ENCODE measurements at regions not wholly inside any gene's neighbourhood (a gene's known extent, or its start where the extent isn't known, plus 50 kb on each side); places are given as distances from the start of the nearest gene placed in this dataset.

DNA sequence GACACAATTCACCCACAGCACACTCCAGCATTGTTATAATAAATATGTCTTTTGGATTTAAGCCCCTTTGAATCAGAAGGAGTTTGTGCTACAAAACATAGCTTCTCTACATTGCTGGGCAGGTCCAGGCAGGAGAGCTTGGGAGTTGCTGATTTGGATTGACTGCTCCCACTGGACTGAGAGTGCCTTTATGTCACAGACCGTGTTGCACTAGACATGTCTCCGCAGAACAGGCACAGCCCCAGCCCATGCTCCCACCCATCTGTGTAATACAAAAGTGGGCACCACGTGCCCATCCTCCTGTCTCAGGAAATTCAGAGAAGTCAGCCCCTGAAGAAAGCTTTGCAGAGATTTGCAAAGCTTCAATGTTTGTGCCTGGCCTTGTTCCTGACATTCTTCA, 117.1 kb downstream of the MED10 start:
- CTCF ChIA-PET, result interaction anchor here (1.3 kb wide), 1 partner anchor 174 kb away, joined by 4 read pairs; no protein-coding TSS in a partner anchor
- Histone ChIP-seq H4K20me1 (replicated peaks; ENCODE audit: control insufficient read depth, extremely low read depth, insufficient read depth, low read length) (no peaks in the 10 kb centered on the region), H2AFZ (ENCODE audit: low read depth, low read length) (no peak overlapping the region), H3K79me2 (ENCODE audit: control insufficient read depth, insufficient read depth, low read length) (no peaks in the 10 kb centered on the region), H3K27me3 (ENCODE audit: control insufficient read depth in 2 of 2, insufficient read depth in 2 of 2, low read length in 2 of 2) (no peaks in the 10 kb centered on the region), H3K4me1 (ENCODE audit: control insufficient read depth, extremely low read depth, insufficient read depth, low read length) (no peaks in the 10 kb centered on the region), H3K9me3 (replicated peaks; ENCODE audit: control insufficient read depth, insufficient read depth, low read length) (no peaks in the 10 kb centered on the region), H3K4me2 (ENCODE audit: insufficient read depth, low read length) (no peak overlapping the region), H3K36me3 (ENCODE audit: control insufficient read depth in 2 of 2, extremely low read depth in 1 of 2, insufficient read depth in 2 of 2, low read length in 2 of 2) (no peaks in the 10 kb centered on the region), H3K9ac (replicated peaks; ENCODE audit: extremely low read depth, insufficient read depth, low read length) (no peak overlapping the region), H3K4me3 (replicated peaks in 1 of 3; ENCODE audit: insufficient read depth in 1 of 3, low read depth in 1 of 3, low read length in 3 of 3) (no peak overlapping the region), H3K9me1 (replicated peaks; ENCODE audit: control insufficient read depth, extremely low read depth, insufficient read depth, low read length) (no peaks in the 10 kb centered on the region), H3K27ac (ENCODE audit: insufficient read depth, low read depth, low read length) (no peak overlapping the region)
- dilution Hi-C loops (cut with MboI; ENCODE audit: extremely low pct_ligation_motif_present, low sequenced_read_pairs), result no loop called here
- POLR2A ChIA-PET, result no interaction called here
- intact Hi-C loops (cut with micrococcal nuclease), result no loop called here
- no TSS peak for BruUV-seq (replicated peaks)
- no peak for FAIRE-seq
- TF ChIP-seq FOS (IDR thresholded peaks at IDR 0.05; ENCODE audit: borderline replicate concordance, insufficient read depth, low read length), result no peak
- TF ChIP-seq GATA2 (IDR thresholded peaks at IDR 0.05; ENCODE audit: insufficient read depth, insufficient read length, low read depth, low read length), result no peak
- TF ChIP-seq, protein P1, sequence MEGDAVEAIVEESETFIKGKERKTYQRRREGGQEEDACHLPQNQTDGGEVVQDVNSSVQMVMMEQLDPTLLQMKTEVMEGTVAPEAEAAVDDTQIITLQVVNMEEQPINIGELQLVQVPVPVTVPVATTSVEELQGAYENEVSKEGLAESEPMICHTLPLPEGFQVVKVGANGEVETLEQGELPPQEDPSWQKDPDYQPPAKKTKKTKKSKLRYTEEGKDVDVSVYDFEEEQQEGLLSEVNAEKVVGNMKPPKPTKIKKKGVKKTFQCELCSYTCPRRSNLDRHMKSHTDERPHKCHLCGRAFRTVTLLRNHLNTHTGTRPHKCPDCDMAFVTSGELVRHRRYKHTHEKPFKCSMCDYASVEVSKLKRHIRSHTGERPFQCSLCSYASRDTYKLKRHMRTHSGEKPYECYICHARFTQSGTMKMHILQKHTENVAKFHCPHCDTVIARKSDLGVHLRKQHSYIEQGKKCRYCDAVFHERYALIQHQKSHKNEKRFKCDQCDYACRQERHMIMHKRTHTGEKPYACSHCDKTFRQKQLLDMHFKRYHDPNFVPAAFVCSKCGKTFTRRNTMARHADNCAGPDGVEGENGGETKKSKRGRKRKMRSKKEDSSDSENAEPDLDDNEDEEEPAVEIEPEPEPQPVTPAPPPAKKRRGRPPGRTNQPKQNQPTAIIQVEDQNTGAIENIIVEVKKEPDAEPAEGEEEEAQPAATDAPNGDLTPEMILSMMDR (IDR thresholded peaks at IDR 0.05; ENCODE audit: extremely low read depth in 1 of 2, insufficient read depth in 1 of 2, low read depth in 1 of 2, low read length in 2 of 2), result no peak
- TF ChIP-seq MYC (IDR thresholded peaks at IDR 0.05; ENCODE audit: low read depth, low read length), result no peak
- no peak for DNase-seq (ENCODE audit: low read depth, low spot score)

DNA sequence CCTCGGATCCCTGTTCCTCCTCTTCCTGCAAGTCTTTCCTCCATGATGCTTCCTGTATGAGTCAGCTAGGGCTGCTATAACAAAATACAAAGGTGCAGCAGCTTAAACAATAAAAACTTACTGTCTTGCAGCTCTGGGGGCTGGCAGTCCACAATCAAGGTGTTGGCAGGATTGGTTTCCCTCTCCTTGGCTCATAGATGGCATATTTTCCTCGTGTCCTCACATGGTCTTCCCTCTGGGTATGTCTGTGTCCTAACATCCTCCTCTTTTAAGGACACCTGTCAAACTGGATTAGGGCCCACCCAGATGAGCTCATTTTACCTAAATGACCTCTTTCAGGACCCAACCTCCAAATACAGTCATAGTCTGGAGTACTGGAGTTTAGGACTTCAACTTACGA, 117.5 kb downstream of the MED10 start:
- no peak overlapping the region for H3K4me2 ChIP-seq (ENCODE audit: insufficient read depth, low read length)
- H3K36me3 ChIP-seq (ENCODE audit: control insufficient read depth in 2 of 2, extremely low read depth in 1 of 2, insufficient read depth in 2 of 2, low read length in 2 of 2), result no peaks in the 10 kb centered on the region
- DNase-seq (ENCODE audit: low read depth, low spot score) (no peak), FAIRE-seq (no peak)
- no peak overlapping the region for H3K9ac ChIP-seq (replicated peaks; ENCODE audit: extremely low read depth, insufficient read depth, low read length)
- H2AFZ ChIP-seq (ENCODE audit: low read depth, low read length), result no peak overlapping the region
- no peaks in the 10 kb centered on the region for H4K20me1 ChIP-seq (replicated peaks; ENCODE audit: control insufficient read depth, extremely low read depth, insufficient read depth, low read length)
- no peaks in the 10 kb centered on the region for H3K27me3 ChIP-seq (ENCODE audit: control insufficient read depth in 2 of 2, insufficient read depth in 2 of 2, low read length in 2 of 2)
- H3K4me3 ChIP-seq (replicated peaks in 1 of 3; ENCODE audit: insufficient read depth in 1 of 3, low read depth in 1 of 3, low read length in 3 of 3), result no peak overlapping the region
- no peaks in the 10 kb centered on the region for H3K79me2 ChIP-seq (ENCODE audit: control insufficient read depth, insufficient read depth, low read length)
- no peaks in the 10 kb centered on the region for H3K4me1 ChIP-seq (ENCODE audit: control insufficient read depth, extremely low read depth, insufficient read depth, low read length)
- H3K9me3 ChIP-seq (replicated peaks; ENCODE audit: control insufficient read depth, insufficient read depth, low read length), result no peaks in the 10 kb centered on the region
- no peaks in the 10 kb centered on the region for H3K9me1 ChIP-seq (replicated peaks; ENCODE audit: control insufficient read depth, extremely low read depth, insufficient read depth, low read length)
- dilution Hi-C loops (cut with MboI; ENCODE audit: extremely low pct_ligation_motif_present, low sequenced_read_pairs), result no loop called here
- TF ChIP-seq GATA2 (IDR thresholded peaks at IDR 0.05; ENCODE audit: insufficient read depth, insufficient read length, low read depth, low read length), result no peak
- TF ChIP-seq FOS (IDR thresholded peaks at IDR 0.05; ENCODE audit: borderline replicate concordance, insufficient read depth, low read length), result no peak
- TF ChIP-seq, protein P1 (IDR thresholded peaks at IDR 0.05; ENCODE audit: extremely low read depth in 1 of 2, insufficient read depth in 1 of 2, low read depth in 1 of 2, low read length in 2 of 2), result no peak
- TF ChIP-seq EZH2 (IDR thresholded peaks at IDR 0.05; ENCODE audit: borderline replicate concordance, low read depth, low read length, severe bottlenecking), result no peak
- TF ChIP-seq POLR2A (IDR thresholded peaks at IDR 0.05; ENCODE audit: low read depth, low read length), result no peak
- TF ChIP-seq MYC (IDR thresholded peaks at IDR 0.05; ENCODE audit: low read depth, low read length), result no peak
- TF ChIP-seq POLR2AphosphoS5 (IDR thresholded peaks at IDR 0.05; ENCODE audit: insufficient read depth, low read depth, low read length), result no peak
- TF ChIP-seq JUN (IDR thresholded peaks at IDR 0.05; ENCODE audit: borderline replicate concordance, insufficient read depth, insufficient read length, low read depth), result no peak
- TF ChIP-seq, protein P2, sequence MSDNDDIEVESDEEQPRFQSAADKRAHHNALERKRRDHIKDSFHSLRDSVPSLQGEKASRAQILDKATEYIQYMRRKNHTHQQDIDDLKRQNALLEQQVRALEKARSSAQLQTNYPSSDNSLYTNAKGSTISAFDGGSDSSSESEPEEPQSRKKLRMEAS (IDR thresholded peaks at IDR 0.05; ENCODE audit: insufficient read depth, insufficient read length), result no peak
- intact Hi-C loops (cut with micrococcal nuclease), result no loop called here
- H3K27ac ChIP-seq (ENCODE audit: insufficient read depth, low read depth, low read length), result no peak overlapping the region
- ChIA-PET POLR2A (no interaction called here), CTCF (interaction anchor here (1.3 kb wide), 1 partner anchor 174 kb away, joined by 4 read pairs; no protein-coding TSS in a partner anchor)
- BruUV-seq (replicated peaks), result no TSS peak
